ENCODE measurements at regions not wholly inside any gene's neighbourhood (a gene's known extent, or its start where the extent isn't known, plus 50 kb on each side); places are given as distances from the start of the nearest gene placed in this dataset.

DNA sequence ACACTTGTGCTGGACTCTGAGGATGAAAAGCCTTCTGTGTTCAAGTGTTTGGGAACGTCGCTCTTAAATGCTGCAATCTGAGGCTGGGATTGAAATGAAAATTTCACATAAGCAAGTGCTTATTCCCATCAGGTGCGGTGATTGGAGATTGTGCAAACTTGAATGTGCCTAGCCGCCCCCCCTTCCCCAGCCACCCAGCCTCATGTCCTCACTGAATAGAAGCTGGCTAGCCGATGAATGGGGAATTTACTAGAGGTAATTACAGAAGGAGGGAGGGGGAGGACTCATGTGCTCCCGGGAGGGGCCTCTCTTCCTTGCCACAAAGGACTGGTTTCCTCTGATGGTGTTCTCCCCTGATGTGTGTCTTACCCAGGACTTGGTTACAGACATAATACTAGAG is 544.8 kb upstream of the EEF2KMT start:
- TF ChIP-seq POLR2A (IDR thresholded peaks at IDR 0.05; ENCODE audit: low read depth, low read length) (no peak), POLR2AphosphoS5 (IDR thresholded peaks at IDR 0.05; ENCODE audit: low read depth, low read length) (no peak), TAF1 (IDR thresholded peaks at IDR 0.05; ENCODE audit: borderline replicate concordance, low read depth, low read length) (no peak)

All from GM12892 (cell line).